ENCODE measurements at regions not wholly inside any gene's neighbourhood (a gene's known extent, or its start where the extent isn't known, plus 50 kb on each side); places are given as distances from the start of the nearest gene placed in this dataset.
"Not testable (repeated sequence)": the region's sequence is repeated elsewhere in the genome, so short reads cannot be mapped to it uniquely, and the experiment has no call there.

GRCh38 chr4:128644693-128645654 is 164.5 kb upstream of the JADE1 start:
- H3K4me1 ChIP-seq (ENCODE audit: control insufficient read depth, insufficient read depth, low read length), result peaks cover 10% of the 10 kb centered on the region
- not testable (repeated sequence) for H3K4me3 ChIP-seq (ENCODE audit: low read depth, low read length); H3K27me3 ChIP-seq (ENCODE audit: control insufficient read depth, insufficient read depth, low read length); H3K9ac ChIP-seq (ENCODE audit: low read depth, low read length); H3K36me3 ChIP-seq (ENCODE audit: control insufficient read depth, insufficient read depth, low read length); H3K9me3 ChIP-seq (ENCODE audit: control insufficient read depth, insufficient read depth, low read length)

GRCh38 chr4:128644107-128644506 is 165.4 kb upstream of the JADE1 start:
- peaks cover 10% of the 10 kb centered on the region for H3K4me1 ChIP-seq (ENCODE audit: control insufficient read depth, insufficient read depth, low read length)
- H3K9me3 ChIP-seq (ENCODE audit: control insufficient read depth, insufficient read depth, low read length); H3K9ac ChIP-seq (ENCODE audit: low read depth, low read length); H3K27me3 ChIP-seq (ENCODE audit: control insufficient read depth, insufficient read depth, low read length); H3K4me3 ChIP-seq (ENCODE audit: low read depth, low read length); H3K36me3 ChIP-seq (ENCODE audit: control insufficient read depth, insufficient read depth, low read length): not testable (repeated sequence)

GRCh38 chr4:128641566-128641965 is 167.9 kb upstream of the JADE1 start:
- H3K9ac ChIP-seq (ENCODE audit: low read depth, low read length); H3K27me3 ChIP-seq (ENCODE audit: control insufficient read depth, insufficient read depth, low read length): not testable (repeated sequence)
- peaks cover 14% of the 10 kb centered on the region for H3K4me1 ChIP-seq (ENCODE audit: control insufficient read depth, insufficient read depth, low read length)

GRCh38 chr4:128639541-128640270 is 169.8 kb upstream of the JADE1 start:
- H3K9me3 ChIP-seq (ENCODE audit: control insufficient read depth, insufficient read depth, low read length), result no peaks in the 10 kb centered on the region
- H3K4me1 ChIP-seq (ENCODE audit: control insufficient read depth, insufficient read depth, low read length), result peaks cover 23% of the 10 kb centered on the region
- H3K9ac ChIP-seq (ENCODE audit: low read depth, low read length), result no peak overlapping the region
- no peaks in the 10 kb centered on the region for H3K36me3 ChIP-seq (ENCODE audit: control insufficient read depth, insufficient read depth, low read length)
- no peak overlapping the region for H3K4me3 ChIP-seq (ENCODE audit: low read depth, low read length)
- no peaks in the 10 kb centered on the region for H3K27me3 ChIP-seq (ENCODE audit: control insufficient read depth, insufficient read depth, low read length)

More at GRCh38 chr4:128641566-128641965, 167.9 kb upstream of the JADE1 start:
- not testable (repeated sequence) for H3K9me3 ChIP-seq (ENCODE audit: control insufficient read depth, insufficient read depth, low read length); H3K36me3 ChIP-seq (ENCODE audit: control insufficient read depth, insufficient read depth, low read length); H3K4me3 ChIP-seq (ENCODE audit: low read depth, low read length)

GRCh38 chr4:128636906-128637305 is 172.6 kb upstream of the JADE1 start:
- H3K9me3 ChIP-seq (ENCODE audit: control insufficient read depth, insufficient read depth, low read length), result no peaks in the 10 kb centered on the region
- no peaks in the 10 kb centered on the region for H3K27me3 ChIP-seq (ENCODE audit: control insufficient read depth, insufficient read depth, low read length)
- peaks cover 23% of the 10 kb centered on the region for H3K4me1 ChIP-seq (ENCODE audit: control insufficient read depth, insufficient read depth, low read length)
- no peaks in the 10 kb centered on the region for H3K36me3 ChIP-seq (ENCODE audit: control insufficient read depth, insufficient read depth, low read length)
- no peak overlapping the region for H3K9ac ChIP-seq (ENCODE audit: low read depth, low read length)
- no peak overlapping the region for H3K4me3 ChIP-seq (ENCODE audit: low read depth, low read length)

GRCh38 chr4:128635955-128636560 is 173.4 kb upstream of the JADE1 start:
- Histone ChIP-seq H3K4me1 (ENCODE audit: control insufficient read depth, insufficient read depth, low read length) (peaks cover 23% of the 10 kb centered on the region), H3K9me3 (ENCODE audit: control insufficient read depth, insufficient read depth, low read length) (no peaks in the 10 kb centered on the region), H3K27me3 (ENCODE audit: control insufficient read depth, insufficient read depth, low read length) (no peaks in the 10 kb centered on the region), H3K9ac (ENCODE audit: low read depth, low read length) (no peak overlapping the region), H3K4me3 (ENCODE audit: low read depth, low read length) (no peak overlapping the region), H3K36me3 (ENCODE audit: control insufficient read depth, insufficient read depth, low read length) (no peaks in the 10 kb centered on the region)

- H3K4me3 ChIP-seq (ENCODE audit: low read depth, low read length), result no peak overlapping the region
- no peaks in the 10 kb centered on the region for H3K36me3 ChIP-seq (ENCODE audit: control insufficient read depth, insufficient read depth, low read length)
- no peaks in the 10 kb centered on the region for H3K27me3 ChIP-seq (ENCODE audit: control insufficient read depth, insufficient read depth, low read length)
- no peak overlapping the region for H3K9ac ChIP-seq (ENCODE audit: low read depth, low read length)
- H3K4me1 ChIP-seq (ENCODE audit: control insufficient read depth, insufficient read depth, low read length), result peaks cover 23% of the 10 kb centered on the region
- no peaks in the 10 kb centered on the region for H3K9me3 ChIP-seq (ENCODE audit: control insufficient read depth, insufficient read depth, low read length)
Measured at GRCh38 chr4:128635141-128635954, 174.2 kb upstream of the JADE1 start.

GRCh38 chr4:128633067-128633466 is 176.4 kb upstream of the JADE1 start:
- Histone ChIP-seq H3K9me3 (ENCODE audit: control insufficient read depth, insufficient read depth, low read length) (no peaks in the 10 kb centered on the region), H3K9ac (ENCODE audit: low read depth, low read length) (no peak overlapping the region), H3K27me3 (ENCODE audit: control insufficient read depth, insufficient read depth, low read length) (no peaks in the 10 kb centered on the region), H3K4me3 (ENCODE audit: low read depth, low read length) (no peak overlapping the region), H3K36me3 (ENCODE audit: control insufficient read depth, insufficient read depth, low read length) (no peaks in the 10 kb centered on the region), H3K4me1 (ENCODE audit: control insufficient read depth, insufficient read depth, low read length) (peaks cover 18% of the 10 kb centered on the region)

GRCh38 chr4:128630871-128631270 is 178.6 kb upstream of the JADE1 start:
- H3K4me1 ChIP-seq (ENCODE audit: control insufficient read depth, insufficient read depth, low read length), result peaks cover 6% of the 10 kb centered on the region
- H3K36me3 ChIP-seq (ENCODE audit: control insufficient read depth, insufficient read depth, low read length), result no peaks in the 10 kb centered on the region
- H3K4me3 ChIP-seq (ENCODE audit: low read depth, low read length), result no peak overlapping the region
- no peaks in the 10 kb centered on the region for H3K27me3 ChIP-seq (ENCODE audit: control insufficient read depth, insufficient read depth, low read length)
- H3K9me3 ChIP-seq (ENCODE audit: control insufficient read depth, insufficient read depth, low read length), result no peaks in the 10 kb centered on the region
- H3K9ac ChIP-seq (ENCODE audit: low read depth, low read length), result no peak overlapping the region

- no peak overlapping the region for H3K9ac ChIP-seq (ENCODE audit: low read depth, low read length)
- no peaks in the 10 kb centered on the region for H3K27me3 ChIP-seq (ENCODE audit: control insufficient read depth, insufficient read depth, low read length)
- H3K4me1 ChIP-seq (ENCODE audit: control insufficient read depth, insufficient read depth, low read length), result no peaks in the 10 kb centered on the region
- no peak overlapping the region for H3K4me3 ChIP-seq (ENCODE audit: low read depth, low read length)
- no peaks in the 10 kb centered on the region for H3K9me3 ChIP-seq (ENCODE audit: control insufficient read depth, insufficient read depth, low read length)
- H3K36me3 ChIP-seq (ENCODE audit: control insufficient read depth, insufficient read depth, low read length), result no peaks in the 10 kb centered on the region
Measured at GRCh38 chr4:128623508-128624215, 185.8 kb upstream of the JADE1 start.
